HEK293 (cell line): ENCODE measurements at regions not wholly inside any gene's neighbourhood (a gene's known extent, or its start where the extent isn't known, plus 50 kb on each side); places are given as distances from the start of the nearest gene placed in this dataset.

ENCODE experiments used
- CTCF ChIA-PET: fragments of 350-600 bp; formaldehyde crosslinking; extraction: SDS; loops from one replicate; lab custom pipeline; 2021; ENCODE audit warnings: antibody characterized with exemption; lab: Yijun Ruan, JAX
- POLR2A ChIA-PET: fragments of 300-600 bp; formaldehyde crosslinking; extraction: SDS; loops from one replicate; lab custom pipeline; 2020; ENCODE audit warnings: antibody characterized with exemption, inconsistent platforms; lab: Yijun Ruan, JAX
- H3K27ac ChIP-seq: fragments of 200-500 bp; sonication (Bioruptor generic); 2 replicates; pipeline ENCODE4 v1.5.1; 2014; ENCODE audit warnings: low read depth, low read length, control low read depth, inconsistent platforms; ENCODE audit errors: extremely low read depth
- H3K36me3 ChIP-seq, 2 experiments: fragments of 200-500 bp in 1 of 2; sonication (Bioruptor generic) in 1 of 2; 1 replicate in 1 of 2; 2 replicates in 1 of 2; pipeline ENCODE4 v1.5.1; 2014 to 2017; ENCODE audit warnings: inconsistent platforms in 2 of 2, low read length in 2 of 2; ENCODE audit not compliant: control insufficient read depth in 2 of 2, insufficient read depth in 1 of 2
- H3K4me1 ChIP-seq: fragments of 200-500 bp; sonication (Bioruptor generic); 2 replicates; pipeline ENCODE4 v1.5.1; 2014; ENCODE audit warnings: mild to moderate bottlenecking, low read length, inconsistent platforms; ENCODE audit not compliant: control insufficient read depth, insufficient read depth
- H3K4me3 ChIP-seq: 2 replicates; pipeline ENCODE4 v1.5.1; 2011; ENCODE audit warnings: low read depth, mild to moderate bottlenecking, control low read depth, low read length, moderate library complexity
- H3K9me3 ChIP-seq: fragments of 200-500 bp; sonication (Bioruptor generic); 2 replicates; pipeline ENCODE4 v1.5.1; 2014; ENCODE audit warnings: low read depth, low read length, inconsistent platforms; ENCODE audit not compliant: control insufficient read depth, insufficient read depth
- ATF2 ChIP-seq: fragments of 450-650 bp; formaldehyde crosslinking; IDR thresholded peaks from 2 replicates; pipeline ENCODE4 v1.5.1; 2016; ENCODE audit warnings: missing biosample characterization, missing genetic modification characterization, low read depth
- EGR2 ChIP-seq: fragments of 450-650 bp; formaldehyde crosslinking; IDR thresholded peaks from 2 replicates; pipeline ENCODE4 v1.5.1; 2016; ENCODE audit warnings: low read depth, missing biosample characterization, missing genetic modification characterization
- GLI2 ChIP-seq: fragments of 450-650 bp; formaldehyde crosslinking; IDR thresholded peaks from 2 replicates; pipeline ENCODE4; 2017; ENCODE audit warnings: missing biosample characterization, missing genetic modification characterization, low read depth, borderline replicate concordance
- GLIS1 ChIP-seq: fragments of 450-650 bp; formaldehyde crosslinking; IDR thresholded peaks from 2 replicates; pipeline ENCODE4 v1.5.1; 2016; ENCODE audit warnings: missing biosample characterization, missing genetic modification characterization
- HOXC10 ChIP-seq: sonication (generic); formaldehyde crosslinking; IDR thresholded peaks from 2 replicates; pipeline ENCODE4 v1.8.1; 2023; ENCODE audit warnings: mild to moderate bottlenecking, missing genetic modification reagents
- INSM2 ChIP-seq: fragments of 450-650 bp; formaldehyde crosslinking; IDR thresholded peaks from 2 replicates; pipeline ENCODE4 v1.5.1; 2016; ENCODE audit warnings: missing biosample characterization, missing genetic modification characterization
- KLF7 ChIP-seq: fragments of 450-650 bp; formaldehyde crosslinking; IDR thresholded peaks from 2 replicates; pipeline ENCODE4 v1.5.1; 2016; ENCODE audit warnings: missing biosample characterization, missing genetic modification characterization, borderline replicate concordance
- MEIS1 ChIP-seq: sonication (generic); formaldehyde crosslinking; IDR thresholded peaks from 2 replicates; pipeline ENCODE4 v1.8.1; 2022; ENCODE audit warnings: missing genetic modification reagents, mild to moderate bottlenecking, borderline replicate concordance
- SCRT1 ChIP-seq: fragments of 450-650 bp; formaldehyde crosslinking; IDR thresholded peaks from 2 replicates; pipeline ENCODE4 v1.5.1; 2016; ENCODE audit warnings: missing biosample characterization, missing genetic modification characterization, borderline replicate concordance
- SP2 ChIP-seq: fragments of 450-650 bp; formaldehyde crosslinking; IDR thresholded peaks from 2 replicates; pipeline ENCODE4 v1.5.1; 2016; ENCODE audit warnings: missing biosample characterization, missing genetic modification characterization
- ZFHX2 ChIP-seq: fragments of 450-650 bp; formaldehyde crosslinking; conservative IDR thresholded peaks from 2 replicates; pipeline ENCODE4 v1.5.1; 2016; ENCODE audit warnings: missing biosample characterization, missing genetic modification characterization
- ZNF10 ChIP-seq: fragments of 450-650 bp; formaldehyde crosslinking; IDR thresholded peaks from 2 replicates; pipeline ENCODE4 v1.5.1; 2017; ENCODE audit warnings: missing biosample characterization, missing genetic modification characterization
- ZNF132 ChIP-seq: fragments of 450-650 bp; formaldehyde crosslinking; IDR thresholded peaks from 2 replicates; pipeline ENCODE4 v1.5.1; 2017; ENCODE audit warnings: missing biosample characterization, missing genetic modification characterization, borderline replicate concordance
- ZNF140 ChIP-seq: fragments of 450-650 bp; formaldehyde crosslinking; IDR thresholded peaks from 2 replicates; pipeline ENCODE4 v1.5.1; 2016; ENCODE audit warnings: missing biosample characterization, missing genetic modification characterization
- ZNF146 ChIP-seq: fragments of 450-650 bp; formaldehyde crosslinking; IDR thresholded peaks from 2 replicates; pipeline ENCODE4 v1.5.1; 2016; ENCODE audit warnings: missing biosample characterization, missing genetic modification characterization
- ZNF221 ChIP-seq: fragments of 450-650 bp; formaldehyde crosslinking; IDR thresholded peaks from 2 replicates; pipeline ENCODE4 v1.5.1; 2017; ENCODE audit warnings: missing biosample characterization, missing genetic modification characterization, borderline replicate concordance
- ZNF341 ChIP-seq: fragments of 450-650 bp; formaldehyde crosslinking; IDR thresholded peaks from 2 replicates; pipeline ENCODE4; 2016; ENCODE audit warnings: low read depth, missing biosample characterization, missing genetic modification characterization
- ZNF354C ChIP-seq: fragments of 450-650 bp; formaldehyde crosslinking; IDR thresholded peaks from 2 replicates; pipeline ENCODE4 v1.5.1; 2016; ENCODE audit warnings: missing biosample characterization, missing genetic modification characterization, low read depth, borderline replicate concordance
- ZNF791 ChIP-seq: fragments of 450-650 bp; formaldehyde crosslinking; IDR thresholded peaks from 2 replicates; pipeline ENCODE4 v1.5.1; 2016; ENCODE audit warnings: missing biosample characterization, missing genetic modification characterization
- ZNF837 ChIP-seq: fragments of 450-650 bp; formaldehyde crosslinking; IDR thresholded peaks from 2 replicates; pipeline ENCODE4 v1.5.1; 2016; ENCODE audit warnings: missing biosample characterization, missing genetic modification characterization
- ZSCAN30 ChIP-seq: fragments of 450-650 bp; IDR thresholded peaks from 2 replicates; pipeline ENCODE4 v1.5.1; 2018; ENCODE audit warnings: missing biosample characterization, mild to moderate bottlenecking, missing genetic modification characterization, moderate library complexity
- ZSCAN4 ChIP-seq: fragments of 450-650 bp; formaldehyde crosslinking; IDR thresholded peaks from 2 replicates; pipeline ENCODE4 v1.5.1; 2017; ENCODE audit warnings: missing biosample characterization, missing genetic modification characterization

- POLR2A ChIA-PET: no interaction called here
- H3K9me3 ChIP-seq: no peaks in the 10 kb centered on the region
- H3K4me1 ChIP-seq: peaks cover 15% of the 10 kb centered on the region
- no peak overlapping the region for H3K27ac ChIP-seq
- H3K4me3 ChIP-seq: no peak overlapping the region
- TF ChIP-seq EGR2 (tag by site-specific recombination) (peak; percentile 90), ZFHX2 (tag by site-specific recombination) (peak; percentile 97), SP2 (tag by site-specific recombination) (no peak), INSM2 (tag by site-specific recombination) (no peak), ZNF132 (no peak), ZSCAN4 (tag by site-specific recombination) (peak; percentile 57)
- no peaks in the 10 kb centered on the region for H3K36me3 ChIP-seq
- CTCF ChIA-PET: interaction anchor here (0.5 to 0.7 kb wide), 3 partner anchors 20 to 1047 kb away, joined by 4 read pairs; no protein-coding TSS in a partner anchor
These were observed 143.9 kb upstream of the L3MBTL4 start for GRCh38 chr18:6558446-6559156.

- TF ChIP-seq ZNF10 (tag by site-specific recombination) (no peak), ZNF140 (no peak), GLIS1 (tag by site-specific recombination) (no peak), ZNF221 (tag by site-specific recombination) (no peak), ZNF146 (tag by site-specific recombination) (no peak), ATF2 (tag by site-specific recombination) (no peak)
- POLR2A ChIA-PET: no interaction called here
- H3K36me3 ChIP-seq: no peaks in the 10 kb centered on the region
- H3K9me3 ChIP-seq: no peaks in the 10 kb centered on the region
- CTCF ChIA-PET: no interaction called here
- peaks cover 15% of the 10 kb centered on the region for H3K4me1 ChIP-seq
- no peak overlapping the region for H3K27ac ChIP-seq
- no peak overlapping the region for H3K4me3 ChIP-seq
These were observed 144.6 kb upstream of the L3MBTL4 start for GRCh38 chr18:6559296-6559695.

GRCh38 chr18:6561016-6561415, 146.3 kb upstream of the L3MBTL4 start:
- TF ChIP-seq ZNF341 (no peak), SCRT1 (tag by site-specific recombination) (no peak), ZNF354C (tag by site-specific recombination) (no peak), MEIS1 (no peak), KLF7 (tag by site-specific recombination) (no peak), HOXC10 (CRISPR knock-in tag) (no peak), ZNF791 (tag by site-specific recombination) (no peak), ZNF837 (tag by site-specific recombination) (no peak), GLI2 (tag by site-specific recombination) (no peak), ZSCAN30 (tag by site-specific recombination) (no peak)
- TF ChIP-seq, all 188 proteins: peak for 0
- POLR2A ChIA-PET: interaction anchor here (0.6 kb wide), 2 partner anchors 275 to 428 kb away, joined by 3 read pairs; no protein-coding TSS in a partner anchor
- CTCF ChIA-PET: interaction anchor here (0.7 kb wide), 2 partner anchors 14 to 17 kb away, joined by 3 to 4 read pairs; no protein-coding TSS in a partner anchor

More at GRCh38 chr18:6561016-6561415, 146.3 kb upstream of the L3MBTL4 start:
- no peak overlapping the region for H3K4me3 ChIP-seq
- peaks cover 21% of the 10 kb centered on the region for H3K4me1 ChIP-seq
- H3K9me3 ChIP-seq: no peaks in the 10 kb centered on the region
- peak overlapping the region; percentile 79; the same call in 1 of the 2 replicates for H3K27ac ChIP-seq
- no peaks in the 10 kb centered on the region for H3K36me3 ChIP-seq
